ENCODE measurements at regions not wholly inside any gene's neighbourhood (a gene's known extent, or its start where the extent isn't known, plus 50 kb on each side); places are given as distances from the start of the nearest gene placed in this dataset.

- DNase-seq = no peak
- TF ChIP-seq CTCF (IDR thresholded peaks at IDR 0.05) (no peak), POLR2A (IDR thresholded peaks at IDR 0.05) (no peak)
- Histone ChIP-seq H3K27ac (no peak overlapping the region), H3K4me3 (replicated peaks in 1 of 3) (no peak overlapping the region), H3K36me3 (no peaks in the 10 kb centered on the region), H3K4me1 (no peaks in the 10 kb centered on the region), H3K9me3 (no peaks in the 10 kb centered on the region), H3K27me3 (no peaks in the 10 kb centered on the region)
- WGBS, 2 donors = 94 to 97% methylated on average over 1 of the region's 1 CpG
- intact Hi-C loops (cut with DNase I) = no loop called here
Measured at GRCh38 chr2:40548521-40548920, 96.6 kb upstream of the SLC8A1 start.

GRCh38 chr2:40550085-40550484, 98.2 kb upstream of the SLC8A1 start:
- DNase-seq = no peak
- Histone ChIP-seq H3K9me3 (no peaks in the 10 kb centered on the region), H3K36me3 (no peaks in the 10 kb centered on the region), H3K27ac (no peak overlapping the region), H3K27me3 (no peaks in the 10 kb centered on the region), H3K4me1 (no peaks in the 10 kb centered on the region), H3K4me3 (replicated peaks in 1 of 3) (no peak overlapping the region)
- 97 to 100% methylated on average over 1 of the region's 1 CpG for WGBS, 2 donors
- TF ChIP-seq CTCF (IDR thresholded peaks at IDR 0.05) = no peak
- TF ChIP-seq POLR2A (IDR thresholded peaks at IDR 0.05) = no peak
- intact Hi-C loops (cut with DNase I) = no loop called here

GRCh38 chr2:40551081-40551480, 99.2 kb upstream of the SLC8A1 start:
- H3K4me1 ChIP-seq = no peaks in the 10 kb centered on the region
- no peak for DNase-seq
- 92 to 94% methylated on average over 3 of the region's 3 CpGs for WGBS, 2 donors
- no peak overlapping the region for H3K4me3 ChIP-seq (replicated peaks in 1 of 3)
- H3K36me3 ChIP-seq = no peaks in the 10 kb centered on the region
- H3K27me3 ChIP-seq = no peaks in the 10 kb centered on the region
- TF ChIP-seq POLR2A (IDR thresholded peaks at IDR 0.05) = no peak
- no peak for TF ChIP-seq CTCF (IDR thresholded peaks at IDR 0.05)
- no peak overlapping the region for H3K27ac ChIP-seq
- intact Hi-C loops (cut with DNase I) = no loop called here
- no peaks in the 10 kb centered on the region for H3K9me3 ChIP-seq

GRCh38 chr2:40554665-40555294, 102.9 kb upstream of the SLC8A1 start:
- WGBS, 2 donors = 63 to 67% methylated on average over 5 of the region's 5 CpGs
- H3K27me3 ChIP-seq = no peaks in the 10 kb centered on the region
- no peak overlapping the region for H3K4me3 ChIP-seq (replicated peaks in 1 of 3)
- intact Hi-C loops (cut with DNase I) = loop anchor here (5.0 kb wide), 1 partner anchor 642 kb away; no protein-coding TSS in a partner anchor
- no peaks in the 10 kb centered on the region for H3K9me3 ChIP-seq
- no peaks in the 10 kb centered on the region for H3K4me1 ChIP-seq
- H3K27ac ChIP-seq = no peak overlapping the region
- peak; percentile 65 to 72 for DNase-seq
- TF ChIP-seq POLR2A (IDR thresholded peaks at IDR 0.05) (no peak), CTCF (IDR thresholded peaks at IDR 0.05) (peak; percentile 56 to 92 (median 82))
- H3K36me3 ChIP-seq = no peaks in the 10 kb centered on the region

GRCh38 chr2:40556293-40556692, 104.4 kb upstream of the SLC8A1 start:
- H3K4me1 ChIP-seq = no peaks in the 10 kb centered on the region
- 43 to 80% methylated on average over 2 of the region's 2 CpGs for WGBS, 2 donors
- intact Hi-C loops (cut with DNase I) = loop anchor here (5.0 kb wide), 1 partner anchor 644 kb away; no protein-coding TSS in a partner anchor

More at GRCh38 chr2:40556293-40556692, 104.4 kb upstream of the SLC8A1 start:
- H3K9me3 ChIP-seq = no peaks in the 10 kb centered on the region
- no peak overlapping the region for H3K4me3 ChIP-seq (replicated peaks in 1 of 3)
- TF ChIP-seq POLR2A (IDR thresholded peaks at IDR 0.05) (no peak), CTCF (IDR thresholded peaks at IDR 0.05) (no peak)
- no peak for DNase-seq
- no peaks in the 10 kb centered on the region for H3K27me3 ChIP-seq
- no peak overlapping the region for H3K27ac ChIP-seq
- no peaks in the 10 kb centered on the region for H3K36me3 ChIP-seq

All from thyroid gland (tissue), 4 donors.